AG04449 (cell line): ENCODE measurements at regions not wholly inside any gene's neighbourhood (a gene's known extent, or its start where the extent isn't known, plus 50 kb on each side); places are given as distances from the start of the nearest gene placed in this dataset.

ENCODE experiments used
- CTCF ChIA-PET: fragments of 350-600 bp; formaldehyde crosslinking; extraction: SDS; loops from one replicate; lab custom pipeline; 2021; ENCODE audit warnings: antibody characterized with exemption; lab: Yijun Ruan, JAX
- POLR2A ChIA-PET: fragments of 400-600, 350-600 bp; formaldehyde crosslinking; extraction: SDS; loops from one replicate; lab custom pipeline; 2020; ENCODE audit warnings: antibody characterized with exemption, inconsistent platforms; lab: Yijun Ruan, JAX
- DNase-seq: peaks from one replicate; pipeline ENCODE4 v3.0.0-alpha.2; 2010; ENCODE audit warnings: low read depth, low spot score
- H3K4me3 ChIP-seq: 2 replicates; pipeline ENCODE4 v1.5.1; 2011; ENCODE audit warnings: low read depth, mild to moderate bottlenecking, control low read depth, low read length
- CTCF ChIP-seq: IDR thresholded peaks from one replicate; pipeline ENCODE4 v1.5.1; 2011; ENCODE audit warnings: mild to moderate bottlenecking, moderate library complexity, low read length, control low read depth, inconsistent platforms; ENCODE audit not compliant: insufficient read depth; ENCODE audit errors: missing control alignments

GRCh38 chr16:51243936-51244436 lies 92.9 kb upstream of the SALL1 start:
- no peak for TF ChIP-seq CTCF
- POLR2A ChIA-PET, result no interaction called here
- no peak for DNase-seq
- no peak overlapping the region for H3K4me3 ChIP-seq
- CTCF ChIA-PET, result no interaction called here

GRCh38 chr16:51242296-51242994 lies 91.4 kb upstream of the SALL1 start:
- no peak for DNase-seq
- CTCF ChIA-PET, result no interaction called here
- no peak for TF ChIP-seq CTCF
- no peak overlapping the region for H3K4me3 ChIP-seq
- POLR2A ChIA-PET, result no interaction called here

GRCh38 chr16:51239196-51239595 lies 88.1 kb upstream of the SALL1 start:
- POLR2A ChIA-PET, result interaction anchor here (0.7 kb wide), 1 partner anchor 16 kb away, joined by 3 read pairs; no protein-coding TSS in a partner anchor
- no peak for DNase-seq
- CTCF ChIA-PET, result no interaction called here
- H3K4me3 ChIP-seq, result no peak overlapping the region
- no peak for TF ChIP-seq CTCF

- CTCF ChIA-PET, result no interaction called here
- TF ChIP-seq CTCF, result no peak
- no peak overlapping the region for H3K4me3 ChIP-seq
- DNase-seq, result no peak
- POLR2A ChIA-PET, result no interaction called here
Measured at GRCh38 chr16:51237861-51238378, 86.8 kb upstream of the SALL1 start.

- no peak for TF ChIP-seq CTCF
- H3K4me3 ChIP-seq, result no peak overlapping the region
- no peak for DNase-seq
- POLR2A ChIA-PET, result no interaction called here
- CTCF ChIA-PET, result no interaction called here
Measured at GRCh38 chr16:51237207-51237606, 86.1 kb upstream of the SALL1 start.

GRCh38 chr16:51236583-51236982 lies 85.5 kb upstream of the SALL1 start:
- H3K4me3 ChIP-seq, result no peak overlapping the region
- POLR2A ChIA-PET, result no interaction called here
- CTCF ChIA-PET, result no interaction called here
- DNase-seq, result no peak
- no peak for TF ChIP-seq CTCF
